Sigmoid colon (tissue), 6 donors: ENCODE measurements at regions not wholly inside any gene's neighbourhood (a gene's known extent, or its start where the extent isn't known, plus 50 kb on each side); places are given as distances from the start of the nearest gene placed in this dataset.

Experiments
- DNase-seq: peaks from one replicate; pipeline ENCODE4 v3.0.0-alpha.2; 2019
- H3K27ac ChIP-seq, 4 donors: fragments of 200-600 bp; sonication (generic); one replicate each; pipeline ENCODE4 v1.5.1; 2016 to 2019; ENCODE audit warnings: mild to moderate bottlenecking in 1 of 4
- H3K27me3 ChIP-seq, 3 donors: fragments of 200-600 bp; sonication (generic); one replicate each; pipeline ENCODE4 v1.5.1; 2019; ENCODE audit warnings: mild to moderate bottlenecking in 1 of 3
- H3K36me3 ChIP-seq, 4 donors: fragments of 200-600 bp; sonication (generic); one replicate each; pipeline ENCODE4 v1.5.1; 2016 to 2019
- H3K4me1 ChIP-seq, 4 donors: fragments of 200-600 bp; sonication (generic); one replicate each; pipeline ENCODE4 v1.5.1; 2017 to 2019
- H3K4me3 ChIP-seq, 4 donors: fragments of 200-600 bp; sonication (generic); one replicate each; pipeline ENCODE4 v1.5.1; 2017 to 2019; ENCODE audit warnings: mild to moderate bottlenecking in 2 of 4, moderate library complexity in 1 of 4
- H3K9me3 ChIP-seq, 4 donors: fragments of 200-600 bp in 3 of 4; sonication (generic) in 3 of 4; one replicate each; pipeline versions ENCODE4 v1.5.1 to v1.6.1; 2013 to 2019
- EP300 ChIP-seq, 4 donors: sonication (generic); formaldehyde crosslinking; IDR thresholded peaks; one replicate each; pipeline ENCODE4 v1.6.1; 2017; ENCODE audit warnings: antibody characterized with exemption in 4 of 4
- POLR2A ChIP-seq, 2 donors: fragments of 450-650 bp; IDR thresholded peaks; one replicate each; pipeline ENCODE4 v1.6.1; 2016; ENCODE audit warnings: antibody characterized with exemption in 2 of 2, mild to moderate bottlenecking in 2 of 2, moderate library complexity in 2 of 2
- POLR2AphosphoS5 ChIP-seq, 4 donors: sonication (generic); formaldehyde crosslinking; IDR thresholded peaks; one replicate each; pipeline ENCODE4 v1.6.1; 2017; ENCODE audit warnings: antibody characterized with exemption in 4 of 4
- WGBS, 2 donors: extraction: QIAGEN DNeasy Blood & Tissue Kit; methylation state at CpG; one replicate each; pipeline ENCODE4 v1.1.7; 2013; 5-methylcytosine and 5-hydroxymethylcytosine counted together
- intact Hi-C: fragments of 100-400 bp; cut with DNase I; formaldehyde crosslinking; loops from one replicate; pipeline ENCODE4 v1.15.1; 2023
- TF ChIP-seq, protein P1 (sequence below), 4 experiments: fragments of 450-650 bp in 3 of 4; fragments of 200-600 bp in 1 of 4; IDR thresholded peaks; one replicate each; pipeline ENCODE4 v1.5.1; 2016 to 2019; ENCODE audit warnings: antibody characterized with exemption in 4 of 4, mild to moderate bottlenecking in 3 of 4, moderate library complexity in 2 of 4
- donor health status: healthy with polysubstance abuse.
- donor health status: healthy.

DNA sequence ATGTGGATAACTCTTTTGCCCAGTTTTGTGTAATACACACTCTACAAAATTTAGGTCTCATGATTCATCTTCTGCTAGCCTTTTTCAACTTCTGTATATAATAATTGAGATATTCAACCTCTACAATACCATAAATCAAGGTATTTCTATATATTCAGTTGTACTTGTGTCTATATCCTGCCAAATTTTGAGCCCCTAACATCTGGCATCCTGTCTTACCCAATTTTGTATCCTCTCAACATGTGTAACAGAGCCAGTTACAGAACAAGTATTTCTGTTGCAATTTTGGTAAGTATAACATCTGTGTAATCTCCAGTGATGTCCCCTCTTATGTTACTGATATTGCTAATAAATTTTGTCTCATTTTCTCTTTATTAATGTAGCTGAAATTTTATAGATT, 145.8 kb downstream of the TRIB2 start:
- H3K36me3 ChIP-seq, result no peaks in the 10 kb centered on the region
- H3K27ac ChIP-seq, result peak overlapping the region in 1 of 4 donors; percentile 3
- intact Hi-C loops, result no loop called here
- peaks cover 0 to 9% (median 2%) of the 10 kb centered on the region in 4 donors for H3K9me3 ChIP-seq
- H3K27me3 ChIP-seq, result no peaks in the 10 kb centered on the region
- no peak overlapping the region for H3K4me3 ChIP-seq
- peaks cover 0 to 17% (median 7%) of the 10 kb centered on the region in 4 donors for H3K4me1 ChIP-seq
- no peak for DNase-seq
- TF ChIP-seq, protein P1, sequence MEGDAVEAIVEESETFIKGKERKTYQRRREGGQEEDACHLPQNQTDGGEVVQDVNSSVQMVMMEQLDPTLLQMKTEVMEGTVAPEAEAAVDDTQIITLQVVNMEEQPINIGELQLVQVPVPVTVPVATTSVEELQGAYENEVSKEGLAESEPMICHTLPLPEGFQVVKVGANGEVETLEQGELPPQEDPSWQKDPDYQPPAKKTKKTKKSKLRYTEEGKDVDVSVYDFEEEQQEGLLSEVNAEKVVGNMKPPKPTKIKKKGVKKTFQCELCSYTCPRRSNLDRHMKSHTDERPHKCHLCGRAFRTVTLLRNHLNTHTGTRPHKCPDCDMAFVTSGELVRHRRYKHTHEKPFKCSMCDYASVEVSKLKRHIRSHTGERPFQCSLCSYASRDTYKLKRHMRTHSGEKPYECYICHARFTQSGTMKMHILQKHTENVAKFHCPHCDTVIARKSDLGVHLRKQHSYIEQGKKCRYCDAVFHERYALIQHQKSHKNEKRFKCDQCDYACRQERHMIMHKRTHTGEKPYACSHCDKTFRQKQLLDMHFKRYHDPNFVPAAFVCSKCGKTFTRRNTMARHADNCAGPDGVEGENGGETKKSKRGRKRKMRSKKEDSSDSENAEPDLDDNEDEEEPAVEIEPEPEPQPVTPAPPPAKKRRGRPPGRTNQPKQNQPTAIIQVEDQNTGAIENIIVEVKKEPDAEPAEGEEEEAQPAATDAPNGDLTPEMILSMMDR (IDR thresholded peaks at IDR 0.05), result no peak
- no peak for TF ChIP-seq EP300 (IDR thresholded peaks at IDR 0.05)
- peak; percentile 18 to 57 (median 28) for TF ChIP-seq POLR2AphosphoS5 (IDR thresholded peaks at IDR 0.05)
- no peak for TF ChIP-seq POLR2A (IDR thresholded peaks at IDR 0.05)

DNA sequence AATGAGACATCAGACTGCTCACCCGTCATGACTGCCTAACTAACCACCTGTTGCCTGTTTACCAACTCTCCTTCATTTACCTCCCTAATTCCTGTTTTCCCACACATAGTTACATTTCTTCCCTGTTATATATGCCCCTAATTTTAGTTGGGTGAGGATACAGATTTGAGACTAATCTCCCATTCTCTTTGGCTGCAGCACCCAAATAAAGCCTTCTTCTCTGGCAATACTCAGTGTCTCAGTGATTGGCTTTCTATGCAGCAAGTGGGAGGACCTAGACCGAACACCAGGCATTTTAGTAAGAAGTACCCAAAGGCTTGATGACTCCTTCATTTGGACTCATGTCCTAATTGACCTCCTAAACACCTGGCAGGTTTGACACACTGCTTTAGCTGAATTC, 147.2 kb downstream of the TRIB2 start:
- Histone ChIP-seq H3K27me3 (no peaks in the 10 kb centered on the region), H3K9me3 (peaks cover 0 to 9% (median 2%) of the 10 kb centered on the region in 4 donors), H3K4me1 (peaks cover 0 to 19% (median 8%) of the 10 kb centered on the region in 4 donors), H3K4me3 (no peak overlapping the region), H3K36me3 (no peaks in the 10 kb centered on the region), H3K27ac (no peak overlapping the region)
- WGBS, 2 donors, result 83 to 94% methylated on average over 2 of the region's 2 CpGs
- intact Hi-C loops, result no loop called here
- TF ChIP-seq POLR2A (IDR thresholded peaks at IDR 0.05) (no peak), POLR2AphosphoS5 (IDR thresholded peaks at IDR 0.05) (no peak), EP300 (IDR thresholded peaks at IDR 0.05) (no peak)
- TF ChIP-seq, protein P1 (IDR thresholded peaks at IDR 0.05), result no peak
- no peak for DNase-seq

DNA sequence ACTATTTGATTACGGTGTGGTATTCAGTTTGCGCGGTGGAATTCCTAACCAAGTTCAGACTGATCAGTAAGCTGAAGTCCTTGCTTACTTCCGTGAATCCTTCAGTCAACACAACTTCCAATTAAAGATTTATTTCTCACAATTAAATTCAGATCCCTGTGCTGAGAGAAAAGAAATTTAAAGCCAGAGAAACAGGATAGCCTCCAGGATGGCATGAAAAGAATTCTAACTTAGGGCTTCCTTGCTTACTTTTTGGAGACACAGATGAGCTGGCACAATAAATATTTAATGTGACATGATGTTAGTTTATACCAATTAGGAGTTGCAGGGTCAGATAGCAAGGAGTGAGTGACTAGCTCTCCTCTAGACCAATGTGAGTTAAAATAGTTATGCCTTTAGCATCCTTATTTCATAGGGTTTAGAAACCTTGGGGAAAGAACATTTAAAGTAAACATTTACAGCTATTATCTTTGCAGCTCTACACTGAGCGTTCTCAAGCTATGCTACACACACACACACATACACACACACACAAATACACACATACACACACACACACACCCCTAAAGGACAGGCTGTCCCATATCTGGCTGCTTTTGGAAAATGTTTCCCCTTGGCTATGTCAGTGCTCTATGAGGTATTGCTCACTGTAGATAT, 151.0 kb downstream of the TRIB2 start:
- WGBS, 2 donors, result 75 to 83% methylated on average over 5 of the region's 5 CpGs
- Histone ChIP-seq H3K4me1 (peaks cover 0 to 18% (median 6%) of the 10 kb centered on the region in 4 donors), H3K27me3 (no peaks in the 10 kb centered on the region), H3K9me3 (peaks cover 0 to 9% (median 2%) of the 10 kb centered on the region in 4 donors), H3K36me3 (no peaks in the 10 kb centered on the region), H3K27ac (peak overlapping the region in 1 of 4 donors; percentile 48), H3K4me3 (no peak overlapping the region)
- TF ChIP-seq POLR2A (IDR thresholded peaks at IDR 0.05) (no peak), POLR2AphosphoS5 (IDR thresholded peaks at IDR 0.05) (no peak)
- intact Hi-C loops, result no loop called here
- no peak for DNase-seq

DNA sequence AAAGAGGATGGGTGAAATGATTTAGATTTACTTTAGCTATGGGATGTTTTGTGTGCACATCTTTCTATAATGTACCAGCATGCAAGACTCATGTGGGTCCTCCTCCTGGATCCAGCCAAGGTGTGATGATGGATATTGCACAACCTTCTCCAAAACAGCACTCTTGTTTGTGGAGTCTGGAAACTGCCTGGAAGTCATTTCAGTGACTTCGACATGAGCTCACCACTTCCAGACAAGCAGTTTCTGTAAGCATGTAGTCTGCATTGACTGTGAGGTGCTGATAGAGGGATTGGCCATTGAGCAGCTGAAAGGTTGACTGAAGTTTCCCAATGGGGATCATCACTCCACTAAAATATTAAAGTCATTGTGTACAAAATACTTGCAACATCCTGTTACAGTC, 154.0 kb downstream of the TRIB2 start:
- H3K27me3 ChIP-seq, result no peaks in the 10 kb centered on the region
- peaks cover 0 to 18% (median 6%) of the 10 kb centered on the region in 4 donors for H3K4me1 ChIP-seq
- TF ChIP-seq POLR2A (IDR thresholded peaks at IDR 0.05) (no peak), POLR2AphosphoS5 (IDR thresholded peaks at IDR 0.05) (no peak)
- H3K36me3 ChIP-seq, result no peaks in the 10 kb centered on the region
- H3K4me3 ChIP-seq, result no peak overlapping the region
- intact Hi-C loops, result no loop called here
- H3K9me3 ChIP-seq, result peaks cover 0 to 1% (median 0%) of the 10 kb centered on the region in 4 donors
- no peak for DNase-seq
- 89 to 92% methylated on average over 1 of the region's 1 CpG for WGBS, 2 donors
- H3K27ac ChIP-seq, result no peak overlapping the region

DNA sequence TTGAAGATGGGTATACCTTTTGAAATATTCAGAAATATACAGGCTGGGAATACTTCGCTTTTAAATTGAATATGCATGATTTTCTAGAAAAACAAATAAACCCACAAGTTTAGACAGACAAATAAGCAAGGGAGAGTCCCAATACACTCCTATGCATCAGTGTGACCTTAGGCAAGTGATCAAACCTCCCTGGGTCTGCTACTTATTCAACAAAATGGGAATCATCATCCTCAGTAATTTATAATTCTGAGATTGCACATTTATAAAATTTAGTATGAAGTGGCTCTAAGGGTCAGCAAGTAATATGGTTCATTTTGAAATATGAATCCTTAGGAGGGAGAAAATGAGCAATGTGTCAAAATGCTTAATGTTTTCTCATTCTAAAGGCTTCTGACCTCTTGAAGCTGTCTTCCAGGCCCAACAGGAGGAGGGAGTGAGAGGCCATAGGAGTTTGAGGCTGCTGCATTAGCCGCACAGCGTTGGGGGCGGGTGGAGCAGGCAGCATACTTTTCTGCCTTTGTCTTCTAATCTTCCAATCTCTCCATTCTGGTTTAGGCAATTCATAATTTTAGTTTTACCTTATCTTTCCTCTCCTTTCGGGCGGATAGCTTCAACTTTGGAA, 155.1 kb downstream of the TRIB2 start:
- no peak for DNase-seq
- intact Hi-C loops, result no loop called here
- Histone ChIP-seq H3K27me3 (no peaks in the 10 kb centered on the region), H3K36me3 (no peaks in the 10 kb centered on the region), H3K9me3 (no peaks in the 10 kb centered on the region), H3K27ac (no peak overlapping the region), H3K4me3 (no peak overlapping the region), H3K4me1 (peaks cover 0 to 18% (median 6%) of the 10 kb centered on the region in 4 donors)
- WGBS, 2 donors, result 85 to 93% methylated on average over 6 of the region's 6 CpGs
- TF ChIP-seq POLR2AphosphoS5 (IDR thresholded peaks at IDR 0.05) (no peak), EP300 (IDR thresholded peaks at IDR 0.05) (no peak), POLR2A (IDR thresholded peaks at IDR 0.05) (no peak)
- TF ChIP-seq, protein P1 (IDR thresholded peaks at IDR 0.05), result no peak
